ENCODE measurements at regions not wholly inside any gene's neighbourhood (a gene's known extent, or its start where the extent isn't known, plus 50 kb on each side); places are given as distances from the start of the nearest gene placed in this dataset.

- Histone ChIP-seq H3K79me2 (no peaks in the 10 kb centered on the region), H3K36me3 (replicated peaks; ENCODE audit: insufficient read depth, low read depth) (no peaks in the 10 kb centered on the region), H2AFZ (no peak overlapping the region), H3K27ac (no peak overlapping the region), H4K20me1 (ENCODE audit: insufficient read depth, poor library complexity, severe bottlenecking) (no peaks in the 10 kb centered on the region), H3K4me1 (ENCODE audit: insufficient read depth) (no peaks in the 10 kb centered on the region), H3K27me3 (no peaks in the 10 kb centered on the region), H3K9me2 (replicated peaks; ENCODE audit: insufficient read depth) (no peaks in the 10 kb centered on the region), H3K4me2 (no peak overlapping the region), H3K9me3 (ENCODE audit: low read depth) (no peaks in the 10 kb centered on the region), H3K4me3 (no peak overlapping the region)
- 86% methylated on average over 2 of the region's 2 CpGs for WGBS (ENCODE audit: low lambda C conversion rate, missing lambda C conversion rate)
- DNase-seq (ENCODE audit: low spot score) = no peak
- TF ChIP-seq CTCF (IDR thresholded peaks at IDR 0.05; ENCODE audit: poor library complexity) (no peak), EZH2phosphoT487 (IDR thresholded peaks at IDR 0.05; ENCODE audit: low read depth, severe bottlenecking, unreplicated experiment) (no peak), EZH2 (IDR thresholded peaks at IDR 0.05; ENCODE audit: borderline replicate concordance) (no peak)
Observed at GRCh38 chr18:73826098-73826497, 321.5 kb downstream of the FBXO15 start.

GRCh38 chr18:73824671-73825070, 323.0 kb downstream of the FBXO15 start:
- WGBS (ENCODE audit: low lambda C conversion rate, missing lambda C conversion rate) = 88% methylated on average over 1 of the region's 1 CpG
- H3K9me2 ChIP-seq (replicated peaks; ENCODE audit: insufficient read depth) = no peaks in the 10 kb centered on the region
- no peaks in the 10 kb centered on the region for H3K36me3 ChIP-seq (replicated peaks; ENCODE audit: insufficient read depth, low read depth)
- no peaks in the 10 kb centered on the region for H4K20me1 ChIP-seq (ENCODE audit: insufficient read depth, poor library complexity, severe bottlenecking)
- no peak overlapping the region for H3K27ac ChIP-seq
- H3K4me2 ChIP-seq = no peak overlapping the region
- no peak overlapping the region for H2AFZ ChIP-seq
- no peaks in the 10 kb centered on the region for H3K4me1 ChIP-seq (ENCODE audit: insufficient read depth)
- no peaks in the 10 kb centered on the region for H3K27me3 ChIP-seq
- no peak for DNase-seq (ENCODE audit: low spot score)
- H3K9me3 ChIP-seq (ENCODE audit: low read depth) = no peaks in the 10 kb centered on the region
- H3K4me3 ChIP-seq = no peak overlapping the region
- no peak for TF ChIP-seq EZH2phosphoT487 (IDR thresholded peaks at IDR 0.05; ENCODE audit: low read depth, severe bottlenecking, unreplicated experiment)
- no peak for TF ChIP-seq CTCF (IDR thresholded peaks at IDR 0.05; ENCODE audit: poor library complexity)
- no peak for TF ChIP-seq EZH2 (IDR thresholded peaks at IDR 0.05; ENCODE audit: borderline replicate concordance)
- no peaks in the 10 kb centered on the region for H3K79me2 ChIP-seq

- no peaks in the 10 kb centered on the region for H3K9me3 ChIP-seq (ENCODE audit: low read depth)
- TF ChIP-seq CTCF (IDR thresholded peaks at IDR 0.05; ENCODE audit: poor library complexity) = no peak
- TF ChIP-seq EZH2 (IDR thresholded peaks at IDR 0.05; ENCODE audit: borderline replicate concordance) = no peak
- no peak for TF ChIP-seq EZH2phosphoT487 (IDR thresholded peaks at IDR 0.05; ENCODE audit: low read depth, severe bottlenecking, unreplicated experiment)
- H3K27me3 ChIP-seq = no peaks in the 10 kb centered on the region
- no peak overlapping the region for H3K4me2 ChIP-seq
- no peak overlapping the region for H2AFZ ChIP-seq
- no peak overlapping the region for H3K4me3 ChIP-seq
- H3K36me3 ChIP-seq (replicated peaks; ENCODE audit: insufficient read depth, low read depth) = no peaks in the 10 kb centered on the region
- no peaks in the 10 kb centered on the region for H3K79me2 ChIP-seq
- no peak overlapping the region for H3K27ac ChIP-seq
- H4K20me1 ChIP-seq (ENCODE audit: insufficient read depth, poor library complexity, severe bottlenecking) = no peaks in the 10 kb centered on the region
- no peaks in the 10 kb centered on the region for H3K9me2 ChIP-seq (replicated peaks; ENCODE audit: insufficient read depth)
- H3K4me1 ChIP-seq (ENCODE audit: insufficient read depth) = no peaks in the 10 kb centered on the region
- 95% methylated on average over 11 of the region's 11 CpGs for WGBS (ENCODE audit: low lambda C conversion rate, missing lambda C conversion rate)
- no peak for DNase-seq (ENCODE audit: low spot score)
Observed at GRCh38 chr18:73812423-73812822, 335.2 kb downstream of the FBXO15 start.

Data from hepatocyte (in vitro differentiated cells).